ENCODE measurements at regions not wholly inside any gene's neighbourhood (a gene's known extent, or its start where the extent isn't known, plus 50 kb on each side); places are given as distances from the start of the nearest gene placed in this dataset.

GRCh38 chr6:149212206-149212605, 105.3 kb upstream of the TAB2 start:
- WGBS, 4 donors, result 44 to 70% (median 57%) methylated on average over 6 of the region's 6 CpGs
- intact Hi-C loops (cut with DNase I), result no loop called here
- TF ChIP-seq POLR2A (IDR thresholded peaks at IDR 0.05), result no peak
- TF ChIP-seq CTCF (IDR thresholded peaks at IDR 0.05), result no peak
- H3K9me3 ChIP-seq, result no peaks in the 10 kb centered on the region
- H3K4me3 ChIP-seq, result no peak overlapping the region
- H3K27me3 ChIP-seq, result no peaks in the 10 kb centered on the region
- H3K4me1 ChIP-seq, result peaks cover 0 to 29% (median 0%) of the 10 kb centered on the region in 12 donors
- peak overlapping the region in 1 of 12 donors; percentile 59 for H3K27ac ChIP-seq
- no peak for ATAC-seq
- DNase-seq, result no peak
- no peaks in the 10 kb centered on the region for H3K36me3 ChIP-seq

- Histone ChIP-seq H3K36me3 (no peaks in the 10 kb centered on the region), H3K9me3 (no peaks in the 10 kb centered on the region), H3K4me1 (peaks cover 0 to 29% (median 0%) of the 10 kb centered on the region in 12 donors), H3K27me3 (no peaks in the 10 kb centered on the region), H3K27ac (peak overlapping the region in 2 of 12 donors; percentile 30 to 59), H3K4me3 (no peak overlapping the region)
- TF ChIP-seq POLR2A (IDR thresholded peaks at IDR 0.05), result no peak
- no peak for TF ChIP-seq CTCF (IDR thresholded peaks at IDR 0.05)
- intact Hi-C loops (cut with DNase I), result no loop called here
- ATAC-seq (no peak), DNase-seq (no peak)
- WGBS, 4 donors, result 71 to 78% (median 75%) methylated on average over 9 of the region's 9 CpGs
Observed at GRCh38 chr6:149212892-149213801, 104.4 kb upstream of the TAB2 start.

GRCh38 chr6:149213829-149214228, 103.7 kb upstream of the TAB2 start:
- intact Hi-C loops (cut with DNase I), result no loop called here
- no peak overlapping the region for H3K4me3 ChIP-seq
- peaks cover 0 to 29% (median 0%) of the 10 kb centered on the region in 12 donors for H3K4me1 ChIP-seq
- ATAC-seq (no peak), DNase-seq (no peak)
- H3K36me3 ChIP-seq, result no peaks in the 10 kb centered on the region
- no peaks in the 10 kb centered on the region for H3K9me3 ChIP-seq
- TF ChIP-seq CTCF (IDR thresholded peaks at IDR 0.05) (no peak), POLR2A (IDR thresholded peaks at IDR 0.05) (no peak)
- H3K27ac ChIP-seq, result no peak overlapping the region
- H3K27me3 ChIP-seq, result no peaks in the 10 kb centered on the region
- WGBS, 4 donors, result 83 to 89% (median 85%) methylated on average over 4 of the region's 4 CpGs

- 81 to 91% (median 88%) methylated on average over 4 of the region's 4 CpGs for WGBS, 4 donors
- intact Hi-C loops (cut with DNase I), result no loop called here
- Histone ChIP-seq H3K27me3 (no peaks in the 10 kb centered on the region), H3K4me3 (no peak overlapping the region), H3K4me1 (peaks cover 0 to 16% (median 0%) of the 10 kb centered on the region in 12 donors), H3K36me3 (no peaks in the 10 kb centered on the region), H3K27ac (no peak overlapping the region), H3K9me3 (no peaks in the 10 kb centered on the region)
- ATAC-seq (no peak), DNase-seq (no peak)
- no peak for TF ChIP-seq POLR2A (IDR thresholded peaks at IDR 0.05)
- no peak for TF ChIP-seq CTCF (IDR thresholded peaks at IDR 0.05)
Observed at GRCh38 chr6:149216459-149216858, 101.1 kb upstream of the TAB2 start.
